ENCODE measurements at regions not wholly inside any gene's neighbourhood (a gene's known extent, or its start where the extent isn't known, plus 50 kb on each side); places are given as distances from the start of the nearest gene placed in this dataset.

DNA sequence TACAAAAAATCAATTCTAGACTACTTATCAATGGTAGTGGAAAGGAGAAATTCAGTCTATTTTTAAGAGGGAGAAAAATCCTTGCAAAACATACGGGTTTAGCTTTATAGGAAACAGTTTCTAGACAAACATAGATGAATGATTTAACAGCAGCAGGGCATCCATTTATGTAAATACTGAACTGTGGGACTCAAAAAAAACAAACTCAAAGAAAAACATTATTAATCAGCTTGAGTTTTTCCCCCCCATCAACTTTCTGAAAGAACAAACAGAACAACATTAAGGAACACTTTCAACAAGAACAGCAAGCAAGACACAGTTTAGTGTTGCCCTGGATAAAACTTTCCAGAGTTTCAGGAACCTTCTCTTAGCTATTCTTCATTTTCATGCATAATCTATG is 147.3 kb upstream of the KCNK2 start:
- no peak for DNase-seq

DNA sequence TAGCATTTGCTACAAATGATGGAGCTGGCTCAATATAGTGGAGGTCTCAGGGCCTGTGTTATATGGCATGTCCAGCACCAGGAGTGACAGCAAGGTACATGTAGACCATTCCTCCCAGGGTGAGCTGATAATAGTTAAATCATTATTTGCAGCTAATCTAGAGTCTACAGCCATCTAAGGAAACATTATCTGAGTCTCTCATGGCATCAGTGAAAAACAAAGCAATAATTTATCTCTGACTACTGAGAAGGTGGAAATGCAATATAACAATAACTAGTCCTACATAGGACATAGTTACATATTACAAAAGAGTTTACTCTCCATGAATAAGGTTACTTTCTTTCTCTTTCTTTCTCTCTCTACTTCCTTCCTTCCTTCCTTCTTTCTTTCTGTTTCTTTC is 143.4 kb upstream of the KCNK2 start:
- DNase-seq = no peak

DNA sequence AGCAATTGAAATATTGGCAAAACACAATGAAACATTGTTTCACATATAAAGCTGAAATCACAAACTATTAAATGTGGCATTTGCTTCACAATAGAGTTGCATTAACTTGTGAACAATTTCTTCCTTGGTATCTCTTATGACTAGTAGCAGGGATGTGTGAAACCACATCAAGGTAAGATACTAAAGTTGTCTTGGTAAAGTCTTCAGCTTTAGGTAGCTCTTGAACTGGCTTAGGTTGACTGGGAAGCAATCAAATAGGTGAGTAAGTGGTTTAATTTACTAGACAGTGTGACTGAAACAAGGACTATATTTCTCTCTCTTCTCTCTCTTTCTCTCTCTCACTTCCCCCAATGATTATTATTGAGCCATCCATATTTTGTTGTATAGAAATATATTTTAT is 141.5 kb upstream of the KCNK2 start:
- no peak for DNase-seq

DNA sequence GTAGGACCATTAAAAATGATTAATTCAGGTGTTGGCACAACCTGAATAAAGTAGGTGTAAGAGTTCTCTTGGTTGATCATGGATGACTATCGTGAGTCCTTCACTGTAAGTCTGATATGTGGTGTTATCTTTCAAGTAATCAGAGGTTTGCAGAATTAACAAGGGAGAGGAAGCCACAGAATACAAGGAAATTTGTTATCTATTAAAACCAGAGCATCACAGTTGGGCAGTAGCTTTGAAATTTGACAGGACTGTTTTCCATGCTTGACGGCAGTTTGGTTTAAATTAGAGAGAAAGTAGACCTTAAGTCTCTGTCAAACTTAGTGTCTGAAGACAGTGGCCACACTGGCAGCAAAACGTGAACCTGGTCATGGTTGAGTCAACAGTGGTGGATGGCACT is 139.5 kb upstream of the KCNK2 start:
- DNase-seq = no peak

DNA sequence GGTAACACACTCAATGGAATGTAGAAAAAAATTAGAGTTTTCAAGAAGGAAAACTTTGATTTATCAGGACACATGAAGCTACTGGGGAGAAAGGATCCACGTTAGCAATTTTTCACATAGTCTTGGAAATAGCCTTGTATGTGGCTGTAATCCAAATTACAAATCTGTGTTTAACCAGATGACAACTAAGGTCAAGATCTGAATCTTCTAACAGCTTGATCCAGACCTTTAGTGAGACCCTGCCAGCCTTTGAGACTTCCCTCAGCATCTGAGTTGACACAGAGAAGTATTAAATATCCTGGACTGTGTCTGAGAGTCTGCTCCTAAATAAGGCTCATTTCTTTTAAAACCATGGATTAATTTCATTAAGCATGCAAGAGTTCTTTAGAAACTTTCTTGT is 135.9 kb upstream of the KCNK2 start:
- DNase-seq = no peak

DNA sequence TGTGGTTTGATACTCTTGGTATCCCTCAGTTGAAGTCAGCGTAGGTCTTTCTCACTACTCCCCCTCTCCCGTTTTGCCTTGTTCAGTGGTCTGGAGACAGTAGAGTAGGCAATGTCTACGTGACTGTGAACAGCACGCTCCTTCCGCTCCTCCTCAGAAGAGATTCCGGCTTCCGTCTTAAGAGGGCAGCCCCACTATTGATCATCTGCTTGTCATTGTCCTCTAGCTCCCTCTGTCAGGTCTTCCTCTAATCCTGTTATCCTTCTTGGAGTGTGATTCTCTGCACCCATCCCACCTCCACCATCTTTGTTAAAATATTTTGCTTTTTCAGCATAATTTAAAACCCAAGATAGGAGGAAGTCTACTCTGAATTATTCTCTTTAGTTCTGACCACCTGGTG is 129.9 kb upstream of the KCNK2 start:
- peak; percentile 63 for DNase-seq

DNA sequence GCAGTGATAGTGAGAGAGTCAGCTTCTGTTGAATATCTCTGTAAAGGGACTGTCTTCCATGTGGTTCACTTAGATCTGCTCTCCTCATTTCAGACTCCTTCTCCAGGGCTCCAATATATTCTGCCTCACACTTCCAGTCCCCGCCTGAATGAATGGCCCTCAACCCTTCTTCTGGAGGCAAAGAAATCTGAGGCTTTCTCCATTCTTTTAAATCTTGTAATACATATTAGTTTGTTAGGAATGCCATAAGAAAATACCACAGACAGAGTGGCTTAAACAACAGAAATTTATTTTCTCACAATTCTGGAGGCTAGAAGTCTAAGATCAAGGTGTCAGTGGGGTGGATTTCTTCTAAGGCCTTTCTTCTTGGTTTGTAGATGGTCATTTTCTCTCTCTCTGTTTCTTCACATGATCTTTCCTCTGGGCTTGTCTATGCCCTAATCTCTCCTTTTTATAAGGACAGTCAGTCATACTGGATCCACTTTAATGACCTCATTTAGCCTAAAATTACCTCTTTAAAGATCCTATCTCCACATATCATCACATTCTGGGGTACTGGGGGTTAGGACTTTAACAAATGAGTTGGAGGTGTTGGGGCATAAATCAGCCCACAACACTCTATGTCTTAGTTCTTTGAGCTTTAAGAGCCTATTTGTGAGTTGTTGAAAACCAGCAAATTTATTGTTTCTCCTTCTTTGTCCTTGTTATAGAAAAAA is 128.5 kb upstream of the KCNK2 start:
- no peak for DNase-seq

DNA sequence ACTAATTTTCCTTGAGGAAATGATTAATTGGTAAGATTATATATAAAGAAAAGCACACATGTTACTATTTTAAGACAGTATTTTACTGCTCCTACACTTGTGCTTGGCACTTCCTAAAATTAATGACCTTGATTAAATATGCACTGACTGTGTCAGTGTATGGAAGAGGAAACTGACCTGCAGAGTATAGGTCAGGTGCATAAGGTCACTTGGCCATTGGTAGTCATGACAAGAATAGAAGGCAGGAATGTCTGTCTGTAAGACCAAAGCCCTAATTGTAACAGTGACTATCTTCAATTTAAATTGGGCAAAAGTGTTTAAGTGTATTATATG is 128.0 kb upstream of the KCNK2 start:
- DNase-seq = no peak

DNA sequence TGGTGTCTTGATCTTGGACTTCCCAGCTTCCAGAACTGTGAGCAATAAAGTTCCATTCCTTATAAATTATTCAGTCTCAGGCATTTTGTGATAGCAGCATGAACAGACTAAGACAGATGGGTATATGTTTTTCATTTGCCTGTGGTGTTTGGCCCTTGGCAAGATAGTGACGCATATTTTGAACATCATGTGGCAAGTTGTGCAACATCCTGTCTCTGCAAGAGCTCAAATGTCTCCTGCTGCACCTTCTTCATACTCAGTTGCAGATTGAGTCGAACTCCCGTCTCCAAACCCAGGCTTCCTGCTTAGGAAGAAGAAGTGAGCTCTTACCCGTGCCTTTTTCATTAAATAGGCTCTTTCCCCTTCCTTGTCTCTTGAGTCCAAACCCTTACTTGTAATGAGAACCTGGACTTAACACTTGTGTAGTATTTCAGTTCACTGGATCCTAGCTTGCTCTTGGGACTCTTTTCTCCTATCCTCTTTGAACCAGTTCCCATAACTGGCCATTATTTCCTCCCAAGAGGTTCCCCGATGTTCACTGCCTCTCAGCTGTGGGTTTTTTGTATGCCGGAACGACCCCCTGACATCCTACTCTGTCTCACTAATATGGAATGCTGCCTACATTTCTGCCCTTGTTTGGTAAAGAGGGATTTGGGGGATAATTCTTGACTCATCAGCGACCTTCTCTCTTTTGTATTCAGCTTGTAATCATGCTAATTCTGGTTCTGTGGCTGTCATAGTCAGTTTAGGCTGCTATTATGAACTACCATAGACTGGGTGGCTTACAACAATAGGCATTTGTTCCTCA is 125.0 kb upstream of the KCNK2 start:
- no peak for DNase-seq

DNA sequence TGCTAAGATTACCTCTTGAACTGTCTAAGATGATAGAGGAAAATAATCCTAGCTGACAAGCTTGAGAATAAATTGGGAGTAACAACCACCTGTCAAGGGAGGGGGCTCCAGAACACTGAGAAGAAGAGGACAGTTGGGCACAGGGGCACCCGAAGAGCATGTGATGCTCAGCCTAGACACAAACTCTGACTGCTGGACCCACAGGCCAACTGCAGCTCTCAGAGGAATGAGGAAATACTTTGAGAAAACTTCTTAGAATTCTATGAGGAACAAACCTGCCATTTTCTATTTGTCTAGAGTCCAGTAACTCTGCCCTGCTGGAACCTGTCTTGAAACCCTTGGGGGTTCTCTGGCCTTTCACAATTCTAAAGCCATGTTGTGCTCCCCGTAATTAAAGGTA is 124.1 kb upstream of the KCNK2 start:
- no peak for DNase-seq

DNA sequence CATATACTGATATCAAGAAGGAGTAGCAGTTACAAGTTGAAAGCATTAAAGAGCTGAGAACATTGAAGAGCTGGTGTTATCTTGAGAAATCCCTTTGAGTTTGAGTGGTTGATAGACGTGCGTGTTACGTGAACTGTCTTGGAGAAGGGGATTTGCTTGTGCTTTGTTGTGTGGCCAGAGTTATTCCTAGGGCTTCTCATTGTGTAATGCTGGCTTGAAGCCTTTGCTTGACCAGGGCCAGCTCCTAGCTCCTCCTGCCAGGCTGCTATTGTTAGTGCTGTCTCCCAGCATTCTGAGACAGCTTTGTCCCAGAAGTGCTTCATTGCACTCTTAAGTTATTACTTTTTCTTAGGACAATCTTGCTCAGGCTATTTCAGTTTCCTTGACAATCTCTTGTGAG is 116.2 kb upstream of the KCNK2 start:
- DNase-seq = no peak

DNA sequence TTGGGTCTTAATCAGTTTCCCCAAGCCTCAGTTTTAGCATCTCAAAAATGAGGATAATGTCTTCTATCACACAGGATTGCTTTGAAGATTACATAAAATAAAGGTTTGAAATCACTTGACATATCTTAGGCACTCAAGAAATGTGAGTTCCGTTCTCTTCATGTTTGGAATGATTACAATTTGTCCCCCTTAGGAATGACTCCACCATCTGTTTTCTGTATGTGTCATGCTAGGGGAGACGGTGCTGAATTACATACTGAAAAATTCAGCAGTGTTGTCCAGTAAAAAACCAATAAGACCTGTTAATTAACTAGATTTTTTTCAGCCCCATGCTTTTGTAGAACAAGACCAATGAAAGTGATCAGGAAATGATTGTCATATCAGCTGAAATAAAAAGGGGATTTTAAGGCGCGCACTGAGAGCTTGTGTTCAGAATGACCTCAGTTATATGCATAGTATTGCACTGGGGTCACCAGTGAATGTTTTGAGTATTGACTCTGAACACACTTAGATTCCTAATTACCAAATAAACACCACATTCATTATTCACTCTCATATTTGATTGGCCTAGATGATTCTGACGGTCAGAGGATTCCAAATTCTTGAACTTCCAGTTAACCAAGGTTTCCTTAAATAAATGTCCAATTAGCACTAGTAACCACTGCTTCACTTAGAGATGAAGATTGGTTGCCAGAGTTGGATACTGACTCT is 114.5 kb upstream of the KCNK2 start:
- DNase-seq = no peak

DNA sequence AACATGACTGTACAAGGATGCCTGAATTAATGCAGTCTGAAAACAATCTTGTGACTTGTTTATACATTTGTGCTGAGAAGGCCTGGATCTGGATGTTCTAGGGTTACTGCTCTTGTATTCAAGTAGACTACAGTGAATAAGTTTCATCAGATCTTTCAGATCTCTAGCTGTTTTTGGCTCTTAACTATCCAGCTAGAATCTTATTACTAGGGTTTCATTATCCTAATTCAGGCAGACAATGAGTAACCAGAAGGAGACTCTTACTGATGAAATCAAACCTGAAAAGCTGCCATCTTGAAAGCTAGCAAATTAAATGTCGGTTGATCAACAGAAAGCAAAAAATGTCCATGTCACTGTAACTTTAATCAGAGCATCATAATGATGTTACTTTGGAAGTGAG is 112.5 kb upstream of the KCNK2 start:
- DNase-seq = no peak

DNA sequence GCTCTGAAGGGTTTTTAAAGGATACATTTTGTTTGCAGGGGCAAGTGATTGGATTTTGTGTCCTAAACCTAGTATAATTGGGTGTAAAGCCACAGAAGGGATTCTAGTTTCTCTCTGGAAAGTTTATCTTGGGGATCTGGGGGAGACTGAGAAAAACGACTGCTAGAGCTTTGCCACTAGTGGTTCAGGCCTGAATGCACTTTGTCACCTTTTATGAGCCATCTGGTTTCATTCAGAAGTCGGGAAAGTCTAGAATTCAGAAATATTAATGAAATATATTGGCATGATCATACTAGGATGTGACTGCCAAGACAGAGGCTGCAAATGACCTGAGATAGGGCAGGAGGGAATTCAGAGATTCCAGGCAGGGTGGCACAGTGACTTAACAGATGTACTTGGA is 111.5 kb upstream of the KCNK2 start:
- no peak for DNase-seq

DNA sequence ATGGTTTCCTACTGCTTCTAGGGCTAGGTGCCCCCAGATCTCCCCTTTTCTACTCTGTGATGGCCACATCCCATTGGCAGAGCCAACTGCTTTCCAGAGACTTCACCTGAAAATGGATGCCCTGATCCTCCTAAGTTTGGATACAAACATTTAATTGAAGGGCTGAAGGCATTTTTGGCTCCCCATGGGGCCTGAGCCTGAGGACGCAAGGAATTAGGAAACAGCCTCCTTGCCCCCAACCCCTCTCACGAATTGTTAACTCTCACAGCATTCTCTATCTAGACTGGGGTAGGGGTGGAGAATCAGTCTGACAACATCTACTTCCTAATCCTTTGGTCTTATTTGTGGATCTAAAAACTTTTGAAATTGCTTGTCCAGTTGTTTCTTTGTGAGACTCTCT is 108.5 kb upstream of the KCNK2 start:
- DNase-seq = no peak

DNA sequence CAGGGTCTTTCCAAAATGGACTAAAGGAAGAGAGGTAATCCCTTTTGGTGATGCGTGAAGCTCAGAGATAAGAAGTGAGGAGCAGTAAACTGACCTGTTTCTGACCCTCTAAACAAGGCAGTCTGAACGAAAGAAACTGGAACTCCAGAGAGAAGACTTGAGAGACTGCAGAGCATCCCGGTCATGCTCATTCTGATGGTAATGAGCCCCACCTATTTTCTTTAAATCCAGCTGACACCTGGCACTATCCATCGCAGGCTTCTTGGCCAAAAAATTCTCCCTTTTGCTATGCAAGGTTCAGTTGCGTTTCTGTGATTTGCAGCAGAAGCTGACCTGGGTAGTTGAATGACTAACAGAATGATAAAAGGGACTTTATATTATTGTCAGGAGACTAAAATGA is 105.9 kb upstream of the KCNK2 start:
- DNase-seq = no peak

DNA sequence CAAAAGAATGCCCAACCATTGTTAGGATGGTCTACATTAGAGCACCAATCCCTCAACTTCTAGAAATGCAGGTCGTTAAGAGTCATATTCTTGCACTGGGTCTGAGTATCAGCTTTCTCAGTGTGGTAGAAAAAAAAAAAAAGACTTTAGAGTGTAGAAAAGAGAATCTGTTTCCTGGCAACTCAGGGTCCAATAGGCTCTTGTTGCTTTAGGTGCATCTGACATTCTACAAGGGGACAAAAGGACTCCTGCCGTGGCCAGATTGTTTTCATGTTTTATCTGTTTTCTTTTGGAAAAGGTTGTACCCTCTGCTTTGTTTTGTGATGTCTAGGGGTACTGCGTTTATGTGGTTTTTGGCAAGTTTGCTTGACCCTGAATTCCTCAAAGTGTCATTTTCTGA is 105.4 kb upstream of the KCNK2 start:
- no peak for DNase-seq

DNA sequence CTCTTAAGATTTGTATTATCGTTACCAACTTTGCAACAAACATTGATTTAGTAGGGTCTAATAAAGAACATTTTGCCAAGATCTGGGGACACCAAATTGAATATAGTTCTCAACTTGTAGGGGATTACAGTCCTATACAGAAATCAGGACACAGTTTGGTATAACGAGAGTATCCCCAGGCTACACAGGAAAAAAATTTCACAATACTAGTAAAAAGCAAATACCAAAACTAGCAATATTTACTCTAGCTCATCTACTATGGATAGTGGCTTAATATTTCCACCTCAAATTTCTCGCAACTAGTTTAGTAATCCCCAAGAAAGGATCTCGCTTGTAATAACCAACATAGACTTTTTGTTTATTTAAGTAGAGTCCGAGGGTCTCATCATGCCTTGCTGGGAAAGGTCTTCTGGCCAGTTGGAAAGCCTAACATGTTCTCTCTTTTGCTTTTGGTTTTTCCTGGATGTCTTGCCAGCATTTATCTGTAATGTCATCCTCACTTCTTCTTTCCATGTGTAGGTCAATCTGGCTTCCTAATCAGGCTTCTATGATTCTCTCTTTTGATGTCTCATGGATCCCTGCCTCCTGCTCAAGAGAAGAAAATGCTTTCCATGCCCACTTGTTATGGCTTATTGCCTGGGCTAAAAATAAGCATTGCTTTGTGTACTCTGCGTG is 104.7 kb upstream of the KCNK2 start:
- DNase-seq = no peak

DNA sequence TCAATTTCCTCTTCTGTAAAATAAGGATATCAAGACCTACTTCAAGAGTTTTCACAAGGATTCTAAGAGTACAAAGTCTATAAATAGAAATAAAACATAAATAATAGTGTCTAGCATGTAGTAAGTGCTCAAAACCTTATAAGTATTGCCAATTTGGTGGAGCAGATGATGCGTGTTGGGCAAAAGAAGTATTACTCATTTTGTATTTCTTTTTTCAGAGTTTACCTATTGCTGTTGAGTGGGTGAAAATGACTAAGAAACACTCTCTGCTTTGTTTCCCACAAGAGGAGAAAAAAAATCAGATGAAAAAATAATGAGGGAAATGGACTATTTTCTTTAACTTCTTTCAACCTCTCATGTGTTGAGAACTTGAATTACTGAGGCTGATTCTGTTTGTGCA is 103.3 kb upstream of the KCNK2 start:
- no peak for DNase-seq

DNA sequence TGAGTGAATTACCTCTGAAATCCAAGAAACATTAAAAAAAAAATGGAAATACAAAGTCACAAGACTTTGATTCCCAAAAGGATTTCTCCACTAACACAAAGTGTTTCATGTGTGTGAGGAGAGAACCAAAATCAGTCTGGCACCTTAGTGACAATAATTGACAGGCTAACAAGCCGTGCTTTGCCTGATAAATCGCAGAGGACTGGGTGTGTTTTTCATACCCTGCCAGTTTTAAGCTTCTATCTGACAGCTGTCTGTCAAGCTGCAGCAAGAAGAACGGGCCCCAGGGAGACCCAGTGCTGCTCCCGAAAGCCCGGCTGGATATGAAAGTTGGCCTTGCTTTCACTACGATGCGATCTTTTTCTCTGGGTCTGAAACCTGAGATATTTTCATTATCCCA is 101.6 kb upstream of the KCNK2 start:
- no peak for DNase-seq

DNA sequence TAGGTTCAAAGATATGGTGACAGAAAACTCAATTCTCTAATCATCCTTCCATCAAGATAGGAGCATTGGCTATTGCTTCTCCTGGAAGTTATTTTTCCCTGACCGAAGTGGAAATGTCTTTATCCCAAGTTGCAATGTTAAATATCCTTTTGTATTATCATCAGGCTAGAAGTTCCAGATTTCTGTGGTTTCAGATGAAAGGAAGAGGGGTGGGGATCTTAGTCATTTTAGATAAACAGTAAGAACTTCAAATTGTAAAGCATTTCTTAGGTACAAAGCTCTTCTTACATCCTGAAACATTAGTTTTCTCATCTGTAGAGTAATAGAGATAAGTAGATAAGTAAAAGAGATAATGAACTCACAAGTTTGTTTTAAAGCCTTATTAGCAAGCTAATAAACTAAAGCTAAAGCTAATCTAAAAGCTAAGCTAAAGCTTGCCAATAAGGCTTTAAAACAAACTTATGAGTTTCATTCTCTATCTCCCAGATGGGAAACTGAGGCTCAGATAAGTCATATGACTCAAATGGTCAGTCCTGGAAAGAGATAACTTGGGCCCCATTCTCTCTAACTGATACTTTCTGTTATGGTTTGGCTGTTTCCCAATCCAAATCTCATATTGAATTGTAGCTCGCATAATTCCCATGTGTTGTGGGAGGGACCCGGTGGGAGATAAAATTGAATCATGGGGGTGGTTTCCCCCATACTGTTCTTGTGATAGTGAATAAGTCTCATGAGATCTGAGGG is 99.2 kb upstream of the KCNK2 start:
- no peak for DNase-seq

DNA sequence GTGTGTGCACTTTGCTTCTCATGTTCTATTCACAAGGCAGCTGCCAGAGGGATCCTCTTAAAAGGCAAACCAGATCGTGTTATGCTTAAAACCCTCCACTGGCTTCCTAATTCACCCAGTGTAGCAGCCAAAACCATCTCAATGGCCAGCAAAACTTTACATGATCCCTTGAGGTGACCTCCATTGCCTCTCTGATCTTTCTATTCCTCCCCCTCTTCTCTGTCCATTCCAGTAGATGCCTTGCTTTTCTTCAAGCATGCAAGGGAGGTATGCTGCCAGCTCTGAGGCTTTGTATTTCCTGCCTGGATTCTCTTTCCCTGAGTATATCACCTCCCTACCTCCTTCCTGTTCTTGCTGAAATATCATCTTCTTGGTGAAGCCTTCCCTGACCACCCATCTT is 93.2 kb upstream of the KCNK2 start:
- no peak for DNase-seq

DNA sequence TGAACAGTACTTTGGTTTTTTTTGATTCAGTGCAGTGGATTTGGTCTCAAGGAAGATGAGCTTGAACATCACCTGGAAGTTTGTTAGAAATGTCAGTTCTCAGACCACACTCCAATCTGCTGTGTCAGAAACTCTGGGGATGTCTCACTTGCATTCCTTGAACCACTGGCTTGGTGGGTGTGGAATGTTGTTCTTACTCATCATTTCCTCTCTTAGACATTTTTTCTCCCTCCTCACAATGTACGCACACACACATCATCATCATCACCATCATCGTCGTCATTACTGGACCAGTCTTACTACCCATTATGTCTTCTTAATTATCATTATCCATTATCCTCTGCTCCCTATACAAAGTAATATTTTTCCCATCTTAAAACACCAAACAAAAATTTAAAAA is 91.9 kb upstream of the KCNK2 start:
- peak; percentile 57 for DNase-seq

All from islet precursor cell (in vitro differentiated cells).